Sigmoid colon (tissue), 6 donors: ENCODE measurements at regions not wholly inside any gene's neighbourhood (a gene's known extent, or its start where the extent isn't known, plus 50 kb on each side); places are given as distances from the start of the nearest gene placed in this dataset.
A peak's percentile ranks its signal among the peaks of the same experiment; 100 is the strongest.

Source experiments
- DNase-seq: peaks from one replicate; pipeline ENCODE4 v3.0.0-alpha.2; 2019
- H3K27ac ChIP-seq, 4 donors: fragments of 200-600 bp; sonication (generic); one replicate each; pipeline ENCODE4 v1.5.1; 2016 to 2019; ENCODE audit warnings: mild to moderate bottlenecking in 1 of 4
- H3K27me3 ChIP-seq, 3 donors: fragments of 200-600 bp; sonication (generic); one replicate each; pipeline ENCODE4 v1.5.1; 2019; ENCODE audit warnings: mild to moderate bottlenecking in 1 of 3
- H3K36me3 ChIP-seq, 4 donors: fragments of 200-600 bp; sonication (generic); one replicate each; pipeline ENCODE4 v1.5.1; 2016 to 2019
- H3K4me1 ChIP-seq, 4 donors: fragments of 200-600 bp; sonication (generic); one replicate each; pipeline ENCODE4 v1.5.1; 2017 to 2019
- H3K4me3 ChIP-seq, 4 donors: fragments of 200-600 bp; sonication (generic); one replicate each; pipeline ENCODE4 v1.5.1; 2017 to 2019; ENCODE audit warnings: mild to moderate bottlenecking in 2 of 4, moderate library complexity in 1 of 4
- H3K9me3 ChIP-seq, 4 donors: fragments of 200-600 bp in 3 of 4; sonication (generic) in 3 of 4; one replicate each; pipeline versions ENCODE4 v1.5.1 to v1.6.1; 2013 to 2019
- CTCF ChIP-seq, 4 experiments: fragments of 450-650 bp in 3 of 4; fragments of 200-600 bp in 1 of 4; IDR thresholded peaks; one replicate each; pipeline ENCODE4 v1.5.1; 2016 to 2019; ENCODE audit warnings: antibody characterized with exemption in 4 of 4, mild to moderate bottlenecking in 3 of 4, moderate library complexity in 2 of 4
- EP300 ChIP-seq, 4 donors: sonication (generic); formaldehyde crosslinking; IDR thresholded peaks; one replicate each; pipeline ENCODE4 v1.6.1; 2017; ENCODE audit warnings: antibody characterized with exemption in 4 of 4
- POLR2A ChIP-seq, 2 donors: fragments of 450-650 bp; IDR thresholded peaks; one replicate each; pipeline ENCODE4 v1.6.1; 2016; ENCODE audit warnings: antibody characterized with exemption in 2 of 2, mild to moderate bottlenecking in 2 of 2, moderate library complexity in 2 of 2
- POLR2AphosphoS5 ChIP-seq, 4 donors: sonication (generic); formaldehyde crosslinking; IDR thresholded peaks; one replicate each; pipeline ENCODE4 v1.6.1; 2017; ENCODE audit warnings: antibody characterized with exemption in 4 of 4
- WGBS, 2 donors: extraction: QIAGEN DNeasy Blood & Tissue Kit; methylation state at CpG; one replicate each; pipeline ENCODE4 v1.1.7; 2013; 5-methylcytosine and 5-hydroxymethylcytosine counted together
- intact Hi-C: fragments of 100-400 bp; cut with DNase I; formaldehyde crosslinking; loops from one replicate; pipeline ENCODE4 v1.15.1; 2023
- donor health status: healthy with polysubstance abuse.
- donor health status: healthy.

GRCh38 chr7:65254061-65254460 is 119.6 kb upstream of the ZNF92 start:
- H3K27me3 ChIP-seq: peaks cover 0 to 6% (median 0%) of the 10 kb centered on the region in 3 donors
- H3K27ac ChIP-seq: no peak overlapping the region
- DNase-seq: no peak
- no peaks in the 10 kb centered on the region for H3K9me3 ChIP-seq
- 53 to 81% methylated on average over 1 of the region's 1 CpG for WGBS, 2 donors
- H3K4me3 ChIP-seq: no peak overlapping the region
- H3K4me1 ChIP-seq: peaks cover 0 to 7% (median 6%) of the 10 kb centered on the region in 4 donors
- TF ChIP-seq POLR2AphosphoS5 (IDR thresholded peaks at IDR 0.05) (no peak), CTCF (IDR thresholded peaks at IDR 0.05) (no peak), EP300 (IDR thresholded peaks at IDR 0.05) (no peak)
- intact Hi-C loops: no loop called here
- H3K36me3 ChIP-seq: no peaks in the 10 kb centered on the region

GRCh38 chr7:65251851-65252620 is 121.6 kb upstream of the ZNF92 start:
- Histone ChIP-seq H3K27me3 (peaks cover 0 to 6% (median 0%) of the 10 kb centered on the region in 3 donors), H3K36me3 (no peaks in the 10 kb centered on the region), H3K4me1 (peaks cover 0 to 7% (median 6%) of the 10 kb centered on the region in 4 donors), H3K9me3 (no peaks in the 10 kb centered on the region), H3K4me3 (peak overlapping the region; percentile 45 to 68 (median 58)), H3K27ac (peak overlapping the region in 1 of 4 donors; percentile 29)
- intact Hi-C loops: no loop called here
- 1 to 2% methylated on average over 64 of the region's 64 CpGs for WGBS, 2 donors
- peak; percentile 61 for DNase-seq
- TF ChIP-seq CTCF (IDR thresholded peaks at IDR 0.05): no peak

GRCh38 chr7:65250697-65251395 is 122.8 kb upstream of the ZNF92 start:
- DNase-seq: no peak
- intact Hi-C loops: no loop called here
- Histone ChIP-seq H3K27ac (no peak overlapping the region), H3K4me1 (peaks cover 0 to 7% (median 6%) of the 10 kb centered on the region in 4 donors), H3K9me3 (no peaks in the 10 kb centered on the region), H3K27me3 (peaks cover 0 to 6% (median 0%) of the 10 kb centered on the region in 3 donors), H3K36me3 (no peaks in the 10 kb centered on the region), H3K4me3 (peak overlapping the region in 1 of 4 donors; percentile 68)
- TF ChIP-seq EP300 (IDR thresholded peaks at IDR 0.05): no peak
- WGBS, 2 donors: 91 to 93% methylated on average over 18 of the region's 18 CpGs

- WGBS, 2 donors: 66 to 75% methylated on average over 3 of the region's 3 CpGs
- DNase-seq: no peak
- intact Hi-C loops: no loop called here
Measured at GRCh38 chr7:65250216-65250615, 123.4 kb upstream of the ZNF92 start.

More at GRCh38 chr7:65250216-65250615, 123.4 kb upstream of the ZNF92 start:
- no peaks in the 10 kb centered on the region for H3K36me3 ChIP-seq
- peaks cover 0 to 6% (median 0%) of the 10 kb centered on the region in 3 donors for H3K27me3 ChIP-seq
- no peak overlapping the region for H3K4me3 ChIP-seq
- TF ChIP-seq EP300 (IDR thresholded peaks at IDR 0.05): no peak
- TF ChIP-seq POLR2AphosphoS5 (IDR thresholded peaks at IDR 0.05): no peak
- no peak for TF ChIP-seq CTCF (IDR thresholded peaks at IDR 0.05)
- no peak for TF ChIP-seq POLR2A (IDR thresholded peaks at IDR 0.05)
- H3K27ac ChIP-seq: no peak overlapping the region
- H3K4me1 ChIP-seq: peaks cover 0 to 7% (median 6%) of the 10 kb centered on the region in 4 donors
- H3K9me3 ChIP-seq: no peaks in the 10 kb centered on the region
